Activated naive CD4-positive, alpha-beta T cell treated with anti-CD3 and anti-CD28 coated beads, Interleukin-2, amount 50 U/mL, for 72 hours (primary cell): ENCODE measurements at regions not wholly inside any gene's neighbourhood (a gene's known extent, or its start where the extent isn't known, plus 50 kb on each side); places are given as distances from the start of the nearest gene placed in this dataset.
"Not testable (repeated sequence)": the region's sequence is repeated elsewhere in the genome, so short reads cannot be mapped to it uniquely, and the experiment has no call there.

Experiments
- ATAC-seq, 2 donors: fragments of 150-1000 bp; cut with Tn5 transposase; 2 replicates each; pipeline ENCODE4 v1.10.0; 2021; ENCODE audit warnings: mild to moderate bottlenecking in 2 of 2, moderate library complexity in 2 of 2
- DNase-seq, 2 donors: peaks; one replicate each; pipeline ENCODE4 v3.0.0; 2021 to 2022; ENCODE audit warnings: low spot score in 2 of 2
- H3K27ac Mint-ChIP-seq, 2 donors: one replicate each; pipeline ENCODE4 v1.8.0; 2022; ENCODE audit warnings: mild to moderate bottlenecking in 2 of 2, mixed read lengths in 2 of 2
- H3K36me3 Mint-ChIP-seq, 2 donors: one replicate each; pipeline ENCODE4 v1.8.0; 2022; ENCODE audit warnings: mixed read lengths in 2 of 2
- H3K9me3 Mint-ChIP-seq, 2 donors: one replicate each; pipeline ENCODE4 v1.8.0; 2022; ENCODE audit warnings: mixed read lengths in 2 of 2

DNA sequence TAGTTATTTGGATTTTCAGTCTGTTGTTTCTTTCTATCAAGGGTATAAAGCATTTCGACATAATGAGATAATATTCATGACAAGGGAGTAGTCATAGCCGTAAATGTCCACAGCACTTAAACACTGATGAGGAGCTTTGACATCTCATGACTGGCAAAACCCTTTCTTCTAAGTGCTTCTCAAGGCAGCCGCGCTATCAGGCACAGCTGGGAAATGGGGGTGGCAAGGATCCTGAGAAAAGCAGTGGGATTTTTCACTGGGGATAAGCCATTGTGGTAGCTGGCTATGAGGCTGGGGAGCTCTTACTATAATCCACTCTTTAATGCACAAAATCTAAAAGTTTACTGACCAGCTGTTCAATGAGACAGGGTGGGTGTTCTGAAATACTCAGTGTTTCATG, 493.2 kb upstream of the KLF6 start:
- DNase-seq (no peak), ATAC-seq (no peak)
- no peaks in the 10 kb centered on the region for H3K36me3 Mint-ChIP-seq
- no peak overlapping the region for H3K27ac Mint-ChIP-seq
- H3K9me3 Mint-ChIP-seq: peaks cover 0 to 5% of the 10 kb centered on the region in 2 donors

- H3K36me3 Mint-ChIP-seq: no peaks in the 10 kb centered on the region
- no peak for DNase-seq
- no peak for ATAC-seq
These were observed 491.1 kb upstream of the KLF6 start for GRCh38 chr10:4276151-4276550.

GRCh38 chr10:4274671-4275070, 489.7 kb upstream of the KLF6 start:
- not testable (repeated sequence) for ATAC-seq, H3K36me3 Mint-ChIP-seq, DNase-seq, H3K9me3 Mint-ChIP-seq, H3K27ac Mint-ChIP-seq

More at GRCh38 chr10:4276151-4276550, 491.1 kb upstream of the KLF6 start:
- no peaks in the 10 kb centered on the region for H3K9me3 Mint-ChIP-seq
- no peak overlapping the region for H3K27ac Mint-ChIP-seq

DNA sequence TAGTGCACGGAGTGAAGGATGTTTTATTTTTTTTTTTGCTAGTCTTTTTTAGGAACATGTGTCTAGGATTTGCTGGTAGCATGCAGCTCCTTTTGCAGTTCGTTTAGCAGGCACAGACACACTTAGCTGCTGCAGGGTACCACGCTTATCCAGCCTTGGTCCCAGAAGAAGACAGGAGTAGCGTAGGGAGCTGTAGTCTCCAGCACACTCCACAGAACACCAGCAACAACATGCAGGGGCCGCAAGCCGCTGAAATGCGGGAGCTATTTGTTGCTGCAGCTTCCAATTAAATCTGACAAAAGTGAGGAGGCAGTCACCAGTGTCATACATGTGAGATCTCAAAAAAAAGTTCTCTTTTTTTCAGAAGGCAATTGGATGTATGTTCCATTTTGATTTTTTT, 486.2 kb upstream of the KLF6 start:
- Mint-ChIP-seq H3K9me3 (no peaks in the 10 kb centered on the region), H3K36me3 (no peaks in the 10 kb centered on the region), H3K27ac (no peak overlapping the region)
- ATAC-seq (no peak), DNase-seq (no peak)

DNA sequence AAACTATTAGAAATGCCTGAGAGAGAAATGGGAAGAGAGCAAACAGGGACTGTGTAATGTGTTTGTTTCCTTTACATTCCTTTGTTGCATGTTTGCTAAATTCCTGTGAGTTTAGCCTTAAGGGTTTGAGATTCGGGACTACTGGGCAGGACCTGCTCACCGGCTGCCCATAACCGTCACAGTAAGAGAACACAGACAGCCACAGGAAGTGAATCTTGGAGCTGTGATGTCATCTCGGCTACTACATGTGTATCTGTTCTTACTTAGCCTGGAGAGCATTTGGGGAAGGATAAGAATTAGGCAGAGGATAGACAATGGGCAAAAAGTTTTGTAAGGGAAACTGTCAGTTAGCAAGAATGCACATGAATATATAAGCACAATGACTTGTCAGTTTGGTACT, 485.1 kb upstream of the KLF6 start:
- H3K36me3 Mint-ChIP-seq: no peaks in the 10 kb centered on the region
- H3K9me3 Mint-ChIP-seq: no peaks in the 10 kb centered on the region
- DNase-seq (no peak), ATAC-seq (no peak)
- H3K27ac Mint-ChIP-seq: no peak overlapping the region

- not testable (repeated sequence) for ATAC-seq, H3K27ac Mint-ChIP-seq, H3K36me3 Mint-ChIP-seq, H3K9me3 Mint-ChIP-seq, DNase-seq
These were observed 483.5 kb upstream of the KLF6 start for GRCh38 chr10:4268490-4268889.

DNA sequence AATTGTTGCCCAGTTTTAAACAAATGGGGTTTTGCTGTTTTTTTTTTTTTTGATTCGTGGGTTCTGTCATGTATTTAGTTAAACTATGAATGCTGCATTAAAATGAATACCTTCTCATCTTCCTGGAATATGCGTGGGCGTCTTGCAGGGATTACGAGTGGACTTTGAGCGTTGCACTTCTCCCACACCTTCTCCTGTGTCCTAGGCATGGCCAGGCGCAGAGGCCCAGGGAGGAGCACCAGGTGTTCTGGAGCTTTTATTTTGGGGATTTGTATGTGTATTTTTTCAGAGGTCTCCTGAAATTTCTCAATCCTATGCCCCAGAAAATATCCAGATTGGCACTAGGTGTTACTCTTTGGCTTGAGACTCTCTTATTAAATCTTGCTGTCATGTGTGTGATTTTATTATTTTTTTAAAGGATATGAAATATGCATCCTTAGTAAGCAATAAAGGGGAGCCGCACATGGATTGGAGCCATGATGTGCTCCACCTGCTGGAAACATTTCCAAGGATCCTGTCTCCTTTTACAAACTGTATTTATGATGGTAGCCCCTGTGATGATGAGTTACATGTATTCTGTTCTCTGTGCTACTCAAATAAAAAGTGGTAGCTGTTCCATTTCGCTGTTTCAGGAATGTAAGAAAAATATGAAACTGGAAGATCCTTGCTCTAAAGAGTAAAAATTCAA, 482.2 kb upstream of the KLF6 start:
- Mint-ChIP-seq H3K27ac (no peak overlapping the region), H3K36me3 (no peaks in the 10 kb centered on the region), H3K9me3 (no peaks in the 10 kb centered on the region)
- DNase-seq: no peak
- ATAC-seq: no peak

DNA sequence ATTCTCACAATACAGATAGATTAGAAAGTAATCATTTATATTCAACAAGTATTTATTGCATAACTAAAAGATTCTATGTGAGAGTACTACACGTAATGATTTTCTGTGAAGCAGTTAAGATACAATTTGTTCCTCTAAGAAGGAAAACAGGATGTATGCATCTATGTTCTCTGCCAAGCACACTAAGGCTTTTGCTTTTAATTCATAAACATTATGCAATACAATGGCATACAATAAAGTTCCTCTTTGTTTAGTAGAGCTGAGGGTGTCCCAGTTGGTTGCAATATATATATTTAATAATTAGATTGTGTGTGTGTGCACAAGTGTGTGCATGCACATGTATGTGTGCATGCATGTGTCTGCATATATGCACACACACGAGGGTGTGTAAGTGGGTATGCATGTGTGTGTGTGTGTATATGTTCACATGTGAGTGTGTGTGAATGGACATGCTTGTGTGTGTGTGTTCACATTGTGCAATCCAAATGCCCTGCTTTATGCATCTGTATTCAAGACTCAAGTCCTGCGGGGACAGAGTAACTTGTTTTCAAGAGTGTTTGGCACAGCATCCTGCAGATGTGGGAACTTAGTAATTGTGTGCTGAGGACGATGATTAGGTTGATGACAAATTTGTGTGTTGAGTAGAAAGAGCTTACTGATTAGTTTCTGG, 481.5 kb upstream of the KLF6 start:
- DNase-seq: no peak
- no peaks in the 10 kb centered on the region for H3K9me3 Mint-ChIP-seq
- H3K27ac Mint-ChIP-seq: no peak overlapping the region
- ATAC-seq: peak in 1 of 2 donors; percentile 41
- H3K36me3 Mint-ChIP-seq: no peaks in the 10 kb centered on the region

DNA sequence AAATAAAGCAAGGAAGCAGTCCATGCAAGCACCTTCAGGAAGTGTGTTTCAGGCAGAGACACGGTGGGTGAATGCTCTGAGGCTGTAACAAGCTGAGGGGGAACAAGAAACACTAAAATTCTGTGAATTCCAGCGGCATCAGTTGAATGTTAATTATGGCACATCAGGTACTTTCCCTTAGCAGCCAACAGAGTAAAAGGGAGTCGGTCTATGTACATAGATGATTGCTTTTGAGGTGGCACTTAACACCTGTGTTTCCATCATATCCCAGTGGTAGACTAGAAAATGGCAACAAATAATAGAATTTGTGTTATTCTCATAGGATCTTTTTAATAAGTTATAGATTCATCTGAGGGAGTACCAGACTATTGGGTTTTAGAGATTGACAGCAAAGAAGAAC, 481.0 kb upstream of the KLF6 start:
- peak in 1 of 2 donors; percentile 47 for ATAC-seq
- no peak overlapping the region for H3K27ac Mint-ChIP-seq
- no peak for DNase-seq
- no peaks in the 10 kb centered on the region for H3K36me3 Mint-ChIP-seq
- no peaks in the 10 kb centered on the region for H3K9me3 Mint-ChIP-seq

GRCh38 chr10:4264209-4264865, 479.3 kb upstream of the KLF6 start:
- no peak for ATAC-seq
- DNase-seq: no peak
- Mint-ChIP-seq H3K9me3 (no peaks in the 10 kb centered on the region), H3K36me3 (no peaks in the 10 kb centered on the region), H3K27ac (no peak overlapping the region)

DNA sequence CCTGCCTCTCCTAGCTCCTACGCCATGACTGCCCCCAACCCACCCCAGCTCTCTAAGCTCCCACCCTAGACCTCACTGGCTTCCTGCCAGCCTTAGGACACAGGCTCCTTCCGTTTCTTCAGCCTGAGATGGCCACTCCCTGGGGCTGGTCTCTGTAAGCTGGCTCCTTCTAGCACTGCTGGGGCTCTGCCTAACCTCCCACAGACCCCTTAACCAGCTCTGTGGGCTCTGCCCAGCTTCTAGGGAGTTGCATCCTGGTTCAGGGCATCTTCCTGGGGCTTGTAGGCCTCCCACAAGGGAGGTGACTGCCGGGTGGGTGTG, 478.6 kb upstream of the KLF6 start:
- no peaks in the 10 kb centered on the region for H3K36me3 Mint-ChIP-seq
- no peak for ATAC-seq
- no peak overlapping the region for H3K27ac Mint-ChIP-seq
- DNase-seq: no peak
- no peaks in the 10 kb centered on the region for H3K9me3 Mint-ChIP-seq

DNA sequence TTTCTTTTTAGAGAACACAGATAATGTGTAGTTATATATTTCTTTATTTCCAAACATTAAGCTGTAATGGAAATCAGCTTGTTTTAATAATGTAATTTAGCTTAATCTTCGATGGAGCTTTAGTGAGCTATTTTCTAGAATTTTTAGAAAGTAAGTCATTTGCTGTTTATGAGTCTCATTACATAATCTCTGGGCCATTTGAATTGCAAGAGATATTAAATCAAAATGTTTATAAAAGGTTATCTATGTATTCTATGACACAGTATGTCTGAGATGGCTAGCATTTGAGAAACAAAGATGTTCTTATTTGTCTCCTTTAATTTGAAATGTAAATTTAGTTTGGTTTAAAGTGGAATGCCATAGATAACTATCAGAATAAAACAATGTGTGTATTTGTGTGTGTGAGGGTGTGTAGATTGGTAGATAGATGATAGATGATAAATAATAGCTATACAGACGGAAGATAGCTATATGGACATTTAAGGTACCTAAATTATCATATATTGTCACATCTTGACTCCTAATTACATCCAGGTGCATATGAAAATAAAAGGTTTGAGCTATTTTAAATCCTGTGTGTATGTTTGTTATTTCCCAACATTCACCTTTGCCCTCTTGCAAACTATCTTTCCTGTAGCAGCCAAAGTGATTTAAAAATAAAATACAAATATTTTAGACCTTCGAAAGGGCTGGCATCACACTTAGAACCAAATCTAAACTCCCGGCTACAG, 478.0 kb upstream of the KLF6 start:
- H3K36me3 Mint-ChIP-seq: no peaks in the 10 kb centered on the region
- DNase-seq: no peak
- no peak overlapping the region for H3K27ac Mint-ChIP-seq
- no peak for ATAC-seq
- no peaks in the 10 kb centered on the region for H3K9me3 Mint-ChIP-seq

- H3K9me3 Mint-ChIP-seq: no peaks in the 10 kb centered on the region
- no peaks in the 10 kb centered on the region for H3K36me3 Mint-ChIP-seq
- no peak for DNase-seq
- ATAC-seq: no peak
- H3K27ac Mint-ChIP-seq: no peak overlapping the region
These were observed 477.4 kb upstream of the KLF6 start for GRCh38 chr10:4262449-4262848.

- DNase-seq: no peak
- no peaks in the 10 kb centered on the region for H3K36me3 Mint-ChIP-seq
- no peak overlapping the region for H3K27ac Mint-ChIP-seq
- H3K9me3 Mint-ChIP-seq: peaks cover 0 to 3% of the 10 kb centered on the region in 2 donors
- ATAC-seq: no peak
These were observed 475.6 kb upstream of the KLF6 start for GRCh38 chr10:4260483-4261124.

GRCh38 chr10:4257939-4258465, 473.0 kb upstream of the KLF6 start:
- ATAC-seq (no peak), DNase-seq (no peak)
- no peaks in the 10 kb centered on the region for H3K36me3 Mint-ChIP-seq
- H3K27ac Mint-ChIP-seq: no peak overlapping the region
- H3K9me3 Mint-ChIP-seq: peaks cover 0 to 8% of the 10 kb centered on the region in 2 donors

- no peak for DNase-seq
- no peaks in the 10 kb centered on the region for H3K36me3 Mint-ChIP-seq
- peaks cover 0 to 8% of the 10 kb centered on the region in 2 donors for H3K9me3 Mint-ChIP-seq
- no peak overlapping the region for H3K27ac Mint-ChIP-seq
- ATAC-seq: no peak
These were observed 472.0 kb upstream of the KLF6 start for GRCh38 chr10:4256971-4257370.

DNA sequence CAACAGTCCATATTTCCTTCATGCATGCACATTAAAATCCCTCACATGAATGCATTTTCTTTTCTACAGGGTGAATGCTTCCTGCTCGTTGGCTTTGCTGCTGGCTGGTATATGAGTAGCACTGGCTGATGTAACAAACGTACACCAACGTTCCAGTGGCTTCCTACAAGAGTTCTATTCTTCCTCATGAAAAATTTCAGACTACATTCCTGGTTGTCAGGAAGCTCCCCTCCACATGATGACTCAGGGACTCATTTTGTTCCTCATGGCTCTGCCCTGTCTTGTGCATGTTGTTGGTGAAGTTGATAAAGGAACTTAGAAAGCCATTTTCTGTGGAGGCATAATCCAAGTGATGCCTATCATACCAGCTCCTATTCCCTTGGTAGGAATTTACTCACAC, 470.7 kb upstream of the KLF6 start:
- H3K27ac Mint-ChIP-seq: no peak overlapping the region
- peaks cover 0 to 8% of the 10 kb centered on the region in 2 donors for H3K9me3 Mint-ChIP-seq
- ATAC-seq: no peak
- DNase-seq: no peak
- H3K36me3 Mint-ChIP-seq: no peaks in the 10 kb centered on the region
